Neural cell (in vitro differentiated cells): ENCODE measurements at regions not wholly inside any gene's neighbourhood (a gene's known extent, or its start where the extent isn't known, plus 50 kb on each side); places are given as distances from the start of the nearest gene placed in this dataset.

Experiments
- CTCF ChIP-seq: fragments of 450-650 bp; IDR thresholded peaks from 2 replicates; pipeline ENCODE4 v1.5.1; 2014; ENCODE audit warnings: antibody characterized with exemption, mild to moderate bottlenecking, moderate library complexity; ENCODE audit not compliant: poor library complexity, severe bottlenecking
- POLR2AphosphoS5 ChIP-seq: IDR thresholded peaks from 2 replicates; pipeline ENCODE4 v1.6.1; 2012
- RAD21 ChIP-seq: fragments of 450-650 bp; conservative IDR thresholded peaks from 2 replicates; pipeline ENCODE4 v1.6.1; 2014; ENCODE audit warnings: antibody characterized with exemption, mild to moderate bottlenecking, moderate library complexity
- REST ChIP-seq: IDR thresholded peaks from 2 replicates; pipeline ENCODE4 v1.6.1; 2012; ENCODE audit warnings: borderline replicate concordance

GRCh38 chr15:93479715-93480114, 390.7 kb upstream of the RGMA start:
- TF ChIP-seq REST (no peak), CTCF (no peak), RAD21 (no peak), POLR2AphosphoS5 (no peak)
